ENCODE measurements at regions not wholly inside any gene's neighbourhood (a gene's known extent, or its start where the extent isn't known, plus 50 kb on each side); places are given as distances from the start of the nearest gene placed in this dataset.

DNA sequence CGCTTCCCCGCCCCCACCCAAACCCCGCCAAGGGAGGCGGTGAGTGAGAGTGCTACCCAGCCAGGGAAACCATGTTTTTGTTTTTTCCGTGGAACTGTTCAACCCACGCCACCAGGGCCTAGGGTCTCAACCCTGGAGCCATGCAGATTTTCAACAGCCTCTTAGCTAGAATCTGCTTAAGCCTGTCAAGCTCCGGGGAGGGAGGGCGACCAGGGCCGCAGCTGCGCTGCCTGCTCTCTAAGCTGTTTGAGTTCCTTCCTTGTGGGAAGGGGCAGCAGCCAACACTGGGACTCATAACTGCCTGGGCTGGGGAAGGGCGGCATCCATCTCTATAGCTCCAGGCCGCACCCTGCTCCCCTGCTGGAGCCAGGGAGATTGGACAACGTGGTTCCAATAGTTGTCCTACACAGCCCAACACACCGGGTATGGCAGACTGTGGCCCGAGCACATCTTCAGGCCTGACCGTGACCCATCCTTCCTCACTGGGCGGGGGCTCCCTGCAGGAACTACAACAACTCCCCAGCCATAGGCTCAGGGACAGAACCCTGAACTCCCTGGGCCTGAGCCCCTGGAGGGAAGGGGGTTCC lies 1065.7 kb upstream of the MANEA start:
- H2AFZ ChIP-seq (ENCODE audit: low read depth) = no peak overlapping the region
- H3K4me1 ChIP-seq (ENCODE audit: control insufficient read depth in 1 of 2, insufficient read depth in 2 of 2, low read depth in 1 of 2, low read length in 1 of 2) = no peaks in the 10 kb centered on the region
- no peaks in the 10 kb centered on the region for H3K36me3 ChIP-seq (replicated peaks in 1 of 2; ENCODE audit: control insufficient read depth in 1 of 2, insufficient read depth in 2 of 2, low read length in 1 of 2)
- no peak overlapping the region for H3K4me2 ChIP-seq
- no peaks in the 10 kb centered on the region for H3F3A ChIP-seq (replicated peaks; ENCODE audit: insufficient read depth)
- H3K9ac ChIP-seq = no peak overlapping the region
- no peaks in the 10 kb centered on the region for H4K20me1 ChIP-seq (ENCODE audit: insufficient read depth)
- TF ChIP-seq NRF1 (IDR thresholded peaks at IDR 0.05; ENCODE audit: low read depth, low read length) = no peak
- TF ChIP-seq MEF2A (IDR thresholded peaks at IDR 0.05; ENCODE audit: borderline replicate concordance, low read depth) = no peak
- TF ChIP-seq TCF12 (IDR thresholded peaks at IDR 0.05) = no peak
- TF ChIP-seq, protein P1, sequence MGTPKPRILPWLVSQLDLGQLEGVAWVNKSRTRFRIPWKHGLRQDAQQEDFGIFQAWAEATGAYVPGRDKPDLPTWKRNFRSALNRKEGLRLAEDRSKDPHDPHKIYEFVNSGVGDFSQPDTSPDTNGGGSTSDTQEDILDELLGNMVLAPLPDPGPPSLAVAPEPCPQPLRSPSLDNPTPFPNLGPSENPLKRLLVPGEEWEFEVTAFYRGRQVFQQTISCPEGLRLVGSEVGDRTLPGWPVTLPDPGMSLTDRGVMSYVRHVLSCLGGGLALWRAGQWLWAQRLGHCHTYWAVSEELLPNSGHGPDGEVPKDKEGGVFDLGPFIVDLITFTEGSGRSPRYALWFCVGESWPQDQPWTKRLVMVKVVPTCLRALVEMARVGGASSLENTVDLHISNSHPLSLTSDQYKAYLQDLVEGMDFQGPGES (IDR thresholded peaks at IDR 0.05; ENCODE audit: low read depth, low read length) = no peak
- TF ChIP-seq SIN3A (IDR thresholded peaks at IDR 0.05; ENCODE audit: borderline replicate concordance, low read depth, low read length) = no peak
- TF ChIP-seq, protein P2, sequence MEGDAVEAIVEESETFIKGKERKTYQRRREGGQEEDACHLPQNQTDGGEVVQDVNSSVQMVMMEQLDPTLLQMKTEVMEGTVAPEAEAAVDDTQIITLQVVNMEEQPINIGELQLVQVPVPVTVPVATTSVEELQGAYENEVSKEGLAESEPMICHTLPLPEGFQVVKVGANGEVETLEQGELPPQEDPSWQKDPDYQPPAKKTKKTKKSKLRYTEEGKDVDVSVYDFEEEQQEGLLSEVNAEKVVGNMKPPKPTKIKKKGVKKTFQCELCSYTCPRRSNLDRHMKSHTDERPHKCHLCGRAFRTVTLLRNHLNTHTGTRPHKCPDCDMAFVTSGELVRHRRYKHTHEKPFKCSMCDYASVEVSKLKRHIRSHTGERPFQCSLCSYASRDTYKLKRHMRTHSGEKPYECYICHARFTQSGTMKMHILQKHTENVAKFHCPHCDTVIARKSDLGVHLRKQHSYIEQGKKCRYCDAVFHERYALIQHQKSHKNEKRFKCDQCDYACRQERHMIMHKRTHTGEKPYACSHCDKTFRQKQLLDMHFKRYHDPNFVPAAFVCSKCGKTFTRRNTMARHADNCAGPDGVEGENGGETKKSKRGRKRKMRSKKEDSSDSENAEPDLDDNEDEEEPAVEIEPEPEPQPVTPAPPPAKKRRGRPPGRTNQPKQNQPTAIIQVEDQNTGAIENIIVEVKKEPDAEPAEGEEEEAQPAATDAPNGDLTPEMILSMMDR (IDR thresholded peaks at IDR 0.05) = no peak
- TF ChIP-seq, protein P3, sequence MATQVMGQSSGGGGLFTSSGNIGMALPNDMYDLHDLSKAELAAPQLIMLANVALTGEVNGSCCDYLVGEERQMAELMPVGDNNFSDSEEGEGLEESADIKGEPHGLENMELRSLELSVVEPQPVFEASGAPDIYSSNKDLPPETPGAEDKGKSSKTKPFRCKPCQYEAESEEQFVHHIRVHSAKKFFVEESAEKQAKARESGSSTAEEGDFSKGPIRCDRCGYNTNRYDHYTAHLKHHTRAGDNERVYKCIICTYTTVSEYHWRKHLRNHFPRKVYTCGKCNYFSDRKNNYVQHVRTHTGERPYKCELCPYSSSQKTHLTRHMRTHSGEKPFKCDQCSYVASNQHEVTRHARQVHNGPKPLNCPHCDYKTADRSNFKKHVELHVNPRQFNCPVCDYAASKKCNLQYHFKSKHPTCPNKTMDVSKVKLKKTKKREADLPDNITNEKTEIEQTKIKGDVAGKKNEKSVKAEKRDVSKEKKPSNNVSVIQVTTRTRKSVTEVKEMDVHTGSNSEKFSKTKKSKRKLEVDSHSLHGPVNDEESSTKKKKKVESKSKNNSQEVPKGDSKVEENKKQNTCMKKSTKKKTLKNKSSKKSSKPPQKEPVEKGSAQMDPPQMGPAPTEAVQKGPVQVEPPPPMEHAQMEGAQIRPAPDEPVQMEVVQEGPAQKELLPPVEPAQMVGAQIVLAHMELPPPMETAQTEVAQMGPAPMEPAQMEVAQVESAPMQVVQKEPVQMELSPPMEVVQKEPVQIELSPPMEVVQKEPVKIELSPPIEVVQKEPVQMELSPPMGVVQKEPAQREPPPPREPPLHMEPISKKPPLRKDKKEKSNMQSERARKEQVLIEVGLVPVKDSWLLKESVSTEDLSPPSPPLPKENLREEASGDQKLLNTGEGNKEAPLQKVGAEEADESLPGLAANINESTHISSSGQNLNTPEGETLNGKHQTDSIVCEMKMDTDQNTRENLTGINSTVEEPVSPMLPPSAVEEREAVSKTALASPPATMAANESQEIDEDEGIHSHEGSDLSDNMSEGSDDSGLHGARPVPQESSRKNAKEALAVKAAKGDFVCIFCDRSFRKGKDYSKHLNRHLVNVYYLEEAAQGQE (IDR thresholded peaks at IDR 0.05; ENCODE audit: low read depth, low read length) = no peak
- TF ChIP-seq, protein P4, sequence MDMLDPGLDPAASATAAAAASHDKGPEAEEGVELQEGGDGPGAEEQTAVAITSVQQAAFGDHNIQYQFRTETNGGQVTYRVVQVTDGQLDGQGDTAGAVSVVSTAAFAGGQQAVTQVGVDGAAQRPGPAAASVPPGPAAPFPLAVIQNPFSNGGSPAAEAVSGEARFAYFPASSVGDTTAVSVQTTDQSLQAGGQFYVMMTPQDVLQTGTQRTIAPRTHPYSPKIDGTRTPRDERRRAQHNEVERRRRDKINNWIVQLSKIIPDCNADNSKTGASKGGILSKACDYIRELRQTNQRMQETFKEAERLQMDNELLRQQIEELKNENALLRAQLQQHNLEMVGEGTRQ (IDR thresholded peaks at IDR 0.05; ENCODE audit: borderline replicate concordance, low read depth, low read length) = no peak
- TF ChIP-seq, protein P5, sequence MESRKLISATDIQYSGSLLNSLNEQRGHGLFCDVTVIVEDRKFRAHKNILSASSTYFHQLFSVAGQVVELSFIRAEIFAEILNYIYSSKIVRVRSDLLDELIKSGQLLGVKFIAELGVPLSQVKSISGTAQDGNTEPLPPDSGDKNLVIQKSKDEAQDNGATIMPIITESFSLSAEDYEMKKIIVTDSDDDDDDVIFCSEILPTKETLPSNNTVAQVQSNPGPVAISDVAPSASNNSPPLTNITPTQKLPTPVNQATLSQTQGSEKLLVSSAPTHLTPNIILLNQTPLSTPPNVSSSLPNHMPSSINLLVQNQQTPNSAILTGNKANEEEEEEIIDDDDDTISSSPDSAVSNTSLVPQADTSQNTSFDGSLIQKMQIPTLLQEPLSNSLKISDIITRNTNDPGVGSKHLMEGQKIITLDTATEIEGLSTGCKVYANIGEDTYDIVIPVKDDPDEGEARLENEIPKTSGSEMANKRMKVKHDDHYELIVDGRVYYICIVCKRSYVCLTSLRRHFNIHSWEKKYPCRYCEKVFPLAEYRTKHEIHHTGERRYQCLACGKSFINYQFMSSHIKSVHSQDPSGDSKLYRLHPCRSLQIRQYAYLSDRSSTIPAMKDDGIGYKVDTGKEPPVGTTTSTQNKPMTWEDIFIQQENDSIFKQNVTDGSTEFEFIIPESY (IDR thresholded peaks at IDR 0.05; ENCODE audit: borderline replicate concordance, low read depth) = no peak
- TF ChIP-seq RFX5 (IDR thresholded peaks at IDR 0.05; ENCODE audit: low read length) = no peak
- TF ChIP-seq RCOR1 (IDR thresholded peaks at IDR 0.05; ENCODE audit: low read length) = no peak
- no peak overlapping the region for H3K27ac ChIP-seq (ENCODE audit: low read depth in 2 of 2, low read length in 1 of 2)
- POLR2A ChIA-PET = no interaction called here
- H3K79me2 ChIP-seq (ENCODE audit: insufficient read depth) = no peaks in the 10 kb centered on the region
- peak; percentile 5 for DNase-seq
- CTCF ChIA-PET = no interaction called here
- 46% methylated on average over 9 of the region's 17 CpGs for WGBS (ENCODE audit: low lambda C conversion rate)
- no peaks in the 10 kb centered on the region for H3K9me3 ChIP-seq
- no peak overlapping the region for H3K4me3 ChIP-seq (ENCODE audit: low read depth in 2 of 2, low read length in 1 of 2)
- H3K9me2 ChIP-seq = no peaks in the 10 kb centered on the region
- H3K27me3 ChIP-seq (ENCODE audit: insufficient read depth) = no peaks in the 10 kb centered on the region

Measured in SK-N-SH (cell line).